Mammary epithelial cell (primary cell): ENCODE measurements at regions not wholly inside any gene's neighbourhood (a gene's known extent, or its start where the extent isn't known, plus 50 kb on each side); places are given as distances from the start of the nearest gene placed in this dataset.
"Not testable (repeated sequence)": the region's sequence is repeated elsewhere in the genome, so short reads cannot be mapped to it uniquely, and the experiment has no call there.

Experiments used
- EZH2 ChIP-seq: IDR thresholded peaks from 2 replicates; pipeline ENCODE4 v1.6.1; 2012; ENCODE audit warnings: low read length, inconsistent platforms, borderline replicate concordance
- TF ChIP-seq, protein P1 (sequence below), 2 donors: IDR thresholded peaks in 1 of 2; conservative IDR thresholded peaks in 1 of 2; 2 replicates each; pipeline ENCODE4 v1.5.1; 2011 to 2012; ENCODE audit warnings: inconsistent platforms in 2 of 2, low read length in 2 of 2, mild to moderate bottlenecking in 2 of 2, control low read depth in 1 of 2, low read depth in 1 of 2; ENCODE audit not compliant: insufficient read depth in 1 of 2; ENCODE audit errors: extremely low read depth in 1 of 2

DNA sequence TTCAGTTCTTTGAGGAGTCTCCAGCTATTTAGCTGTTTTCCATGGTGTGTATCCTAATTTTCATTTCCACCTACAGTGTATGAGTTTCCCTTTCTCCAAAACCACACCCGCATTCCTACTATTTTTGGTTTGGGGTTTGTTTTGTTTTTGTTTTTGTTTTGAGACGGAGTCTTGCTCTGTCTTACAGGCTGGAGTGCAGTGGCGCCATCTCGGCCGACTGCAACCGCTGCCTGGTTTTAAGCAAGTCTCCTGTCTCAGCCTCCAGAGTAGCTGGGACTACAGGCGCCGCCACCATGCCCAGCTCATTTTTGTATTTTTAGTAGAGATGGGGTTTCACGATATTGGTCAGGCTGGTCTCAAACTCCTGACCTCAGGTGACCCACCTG, 155.2 kb downstream of the CCDC74A start:
- TF ChIP-seq, protein P1, sequence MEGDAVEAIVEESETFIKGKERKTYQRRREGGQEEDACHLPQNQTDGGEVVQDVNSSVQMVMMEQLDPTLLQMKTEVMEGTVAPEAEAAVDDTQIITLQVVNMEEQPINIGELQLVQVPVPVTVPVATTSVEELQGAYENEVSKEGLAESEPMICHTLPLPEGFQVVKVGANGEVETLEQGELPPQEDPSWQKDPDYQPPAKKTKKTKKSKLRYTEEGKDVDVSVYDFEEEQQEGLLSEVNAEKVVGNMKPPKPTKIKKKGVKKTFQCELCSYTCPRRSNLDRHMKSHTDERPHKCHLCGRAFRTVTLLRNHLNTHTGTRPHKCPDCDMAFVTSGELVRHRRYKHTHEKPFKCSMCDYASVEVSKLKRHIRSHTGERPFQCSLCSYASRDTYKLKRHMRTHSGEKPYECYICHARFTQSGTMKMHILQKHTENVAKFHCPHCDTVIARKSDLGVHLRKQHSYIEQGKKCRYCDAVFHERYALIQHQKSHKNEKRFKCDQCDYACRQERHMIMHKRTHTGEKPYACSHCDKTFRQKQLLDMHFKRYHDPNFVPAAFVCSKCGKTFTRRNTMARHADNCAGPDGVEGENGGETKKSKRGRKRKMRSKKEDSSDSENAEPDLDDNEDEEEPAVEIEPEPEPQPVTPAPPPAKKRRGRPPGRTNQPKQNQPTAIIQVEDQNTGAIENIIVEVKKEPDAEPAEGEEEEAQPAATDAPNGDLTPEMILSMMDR (conservative IDR thresholded peaks at IDR 0.05 in 1 of 2, IDR thresholded peaks at IDR 0.05 in 1 of 2; ENCODE audit: extremely low read depth in 1 of 2, insufficient read depth in 1 of 2, low read depth in 1 of 2, low read length in 2 of 2), result not testable (repeated sequence)
- TF ChIP-seq EZH2, result not testable (repeated sequence)
